Fibroblast of mammary gland (primary cell): ENCODE measurements at regions not wholly inside any gene's neighbourhood (a gene's known extent, or its start where the extent isn't known, plus 50 kb on each side); places are given as distances from the start of the nearest gene placed in this dataset.
A peak's percentile ranks its signal among the peaks of the same experiment; 100 is the strongest.
"Not testable (repeated sequence)": the region's sequence is repeated elsewhere in the genome, so short reads cannot be mapped to it uniquely, and the experiment has no call there.

Experiments used
- DNase-seq: peaks from one replicate; pipeline ENCODE4 v3.0.0-alpha.2; 2010; ENCODE audit warnings: low read depth
- H3K4me3 ChIP-seq: 2 replicates; pipeline ENCODE4 v1.5.1; 2011; ENCODE audit warnings: low read depth, mild to moderate bottlenecking, low read length, moderate library complexity; ENCODE audit not compliant: control insufficient read depth
- TF ChIP-seq, protein P1 (sequence below): conservative IDR thresholded peaks from 2 replicates; pipeline ENCODE4 v1.5.1; 2011; ENCODE audit warnings: low read depth, low read length, inconsistent platforms; ENCODE audit not compliant: control insufficient read depth, insufficient read depth

DNA sequence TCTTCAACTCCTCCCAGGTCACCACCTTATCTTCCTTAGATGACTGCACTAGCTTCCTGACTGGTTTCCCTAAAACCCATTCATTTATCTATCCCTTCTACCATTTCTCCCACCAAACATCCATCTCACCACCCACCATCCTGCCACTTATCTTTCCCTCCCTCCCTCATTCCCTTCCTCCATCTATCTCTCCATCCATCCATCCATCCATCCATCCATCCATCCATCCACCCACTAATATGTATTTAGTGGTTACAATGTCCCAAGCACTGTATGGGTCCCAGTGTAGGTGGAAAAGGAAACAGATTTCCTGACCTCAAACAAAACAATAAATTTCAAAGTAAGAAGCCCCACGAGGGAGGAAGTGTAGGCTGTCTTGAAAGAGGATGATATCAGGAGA lies 59.3 kb upstream of the APCDD1L start:
- no peak overlapping the region for H3K4me3 ChIP-seq
- DNase-seq: no peak
- TF ChIP-seq, protein P1, sequence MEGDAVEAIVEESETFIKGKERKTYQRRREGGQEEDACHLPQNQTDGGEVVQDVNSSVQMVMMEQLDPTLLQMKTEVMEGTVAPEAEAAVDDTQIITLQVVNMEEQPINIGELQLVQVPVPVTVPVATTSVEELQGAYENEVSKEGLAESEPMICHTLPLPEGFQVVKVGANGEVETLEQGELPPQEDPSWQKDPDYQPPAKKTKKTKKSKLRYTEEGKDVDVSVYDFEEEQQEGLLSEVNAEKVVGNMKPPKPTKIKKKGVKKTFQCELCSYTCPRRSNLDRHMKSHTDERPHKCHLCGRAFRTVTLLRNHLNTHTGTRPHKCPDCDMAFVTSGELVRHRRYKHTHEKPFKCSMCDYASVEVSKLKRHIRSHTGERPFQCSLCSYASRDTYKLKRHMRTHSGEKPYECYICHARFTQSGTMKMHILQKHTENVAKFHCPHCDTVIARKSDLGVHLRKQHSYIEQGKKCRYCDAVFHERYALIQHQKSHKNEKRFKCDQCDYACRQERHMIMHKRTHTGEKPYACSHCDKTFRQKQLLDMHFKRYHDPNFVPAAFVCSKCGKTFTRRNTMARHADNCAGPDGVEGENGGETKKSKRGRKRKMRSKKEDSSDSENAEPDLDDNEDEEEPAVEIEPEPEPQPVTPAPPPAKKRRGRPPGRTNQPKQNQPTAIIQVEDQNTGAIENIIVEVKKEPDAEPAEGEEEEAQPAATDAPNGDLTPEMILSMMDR: no peak

DNA sequence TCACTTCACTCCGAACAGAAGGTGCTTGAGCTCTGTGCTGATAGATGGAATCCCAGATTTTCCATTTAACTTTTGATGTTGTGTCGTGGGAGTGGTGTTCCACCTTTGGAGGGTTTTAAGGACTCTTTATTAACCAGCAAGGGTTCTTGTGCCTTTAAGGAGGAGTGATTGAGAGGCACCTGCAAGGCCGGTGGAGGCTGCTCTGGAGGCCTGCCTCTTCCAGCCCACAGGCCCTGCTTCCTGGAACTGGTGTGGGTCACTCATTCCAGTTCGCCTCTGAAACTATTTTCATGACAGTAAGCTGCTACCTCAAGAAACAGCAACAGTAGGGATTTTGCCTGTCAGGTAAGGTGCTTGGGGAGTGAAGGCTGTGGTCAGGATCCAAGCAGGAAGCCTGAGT lies 58.8 kb upstream of the APCDD1L start:
- DNase-seq: no peak
- no peak overlapping the region for H3K4me3 ChIP-seq
- TF ChIP-seq, protein P1: no peak

DNA sequence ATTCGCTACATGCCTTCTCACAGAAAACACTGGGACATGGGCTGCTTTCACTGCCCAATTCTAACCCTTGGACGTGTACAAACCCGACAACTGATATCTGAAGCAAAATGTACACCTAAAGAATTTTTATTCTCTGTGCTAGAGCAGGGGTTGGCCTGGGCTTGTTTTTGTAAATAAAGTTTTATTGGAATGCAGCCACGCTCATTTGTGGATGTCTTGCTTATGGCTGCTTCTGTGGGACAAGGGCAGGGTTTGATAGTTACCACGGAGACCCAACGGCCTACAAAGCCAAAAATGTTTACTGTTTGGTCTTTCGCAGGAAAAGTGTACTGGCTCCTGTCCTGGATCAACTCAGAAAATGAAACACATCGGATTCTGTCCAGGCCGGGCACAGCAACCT lies 58.1 kb upstream of the APCDD1L start:
- no peak overlapping the region for H3K4me3 ChIP-seq
- DNase-seq: no peak
- TF ChIP-seq, protein P1: no peak

DNA sequence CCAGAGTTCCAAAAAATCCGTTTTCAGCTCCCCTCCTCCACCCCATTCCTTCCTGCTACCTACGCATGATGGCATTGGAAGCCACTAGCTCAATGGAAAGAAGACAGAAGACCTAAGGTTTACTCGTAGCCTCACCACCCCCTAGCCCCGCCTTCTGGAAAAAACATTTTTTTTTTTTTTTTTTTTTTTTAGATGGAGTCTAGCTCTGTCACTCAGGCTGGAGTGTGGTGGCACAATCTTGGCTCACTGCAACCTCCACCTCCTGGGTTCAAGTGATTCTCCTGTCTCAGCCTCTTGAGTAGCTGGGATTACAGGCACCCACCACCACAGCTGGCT lies 57.2 kb upstream of the APCDD1L start:
- not testable (repeated sequence) for DNase-seq, H3K4me3 ChIP-seq

DNA sequence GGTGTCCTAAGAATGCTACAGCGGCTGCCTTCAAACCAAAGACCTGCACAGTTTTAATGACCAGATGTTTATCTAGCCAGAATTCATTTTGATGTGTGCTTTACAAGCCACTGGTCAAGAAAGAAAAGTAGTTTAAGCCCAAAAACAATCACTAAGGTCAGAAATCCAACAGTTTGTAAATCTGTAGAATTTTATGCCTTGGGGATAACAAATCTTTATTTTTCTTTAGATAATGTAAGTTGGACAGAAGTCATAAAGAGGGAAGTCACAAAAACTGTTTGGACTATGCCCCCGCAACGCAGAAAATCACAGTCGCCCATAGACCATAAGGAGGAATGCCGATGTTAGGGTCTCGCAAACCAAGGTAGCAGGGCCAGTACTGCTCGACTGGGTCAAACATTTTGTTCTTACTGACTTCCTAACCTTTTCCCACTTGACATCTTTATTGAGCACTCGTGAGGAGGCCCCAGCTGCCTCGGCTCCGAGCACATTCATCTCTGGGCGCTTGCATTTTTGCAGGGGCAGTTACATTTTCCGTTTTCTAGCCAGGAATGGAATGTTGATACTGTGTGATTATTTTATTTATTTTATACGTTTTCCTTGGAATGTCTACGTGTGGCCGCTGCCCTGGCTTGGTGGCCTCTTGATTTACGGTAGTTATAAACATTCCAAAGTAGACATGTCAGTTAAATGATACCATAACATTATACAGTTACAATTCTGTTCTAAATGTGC lies 56.7 kb upstream of the APCDD1L start:
- TF ChIP-seq, protein P1: no peak
- no peak for DNase-seq

DNA sequence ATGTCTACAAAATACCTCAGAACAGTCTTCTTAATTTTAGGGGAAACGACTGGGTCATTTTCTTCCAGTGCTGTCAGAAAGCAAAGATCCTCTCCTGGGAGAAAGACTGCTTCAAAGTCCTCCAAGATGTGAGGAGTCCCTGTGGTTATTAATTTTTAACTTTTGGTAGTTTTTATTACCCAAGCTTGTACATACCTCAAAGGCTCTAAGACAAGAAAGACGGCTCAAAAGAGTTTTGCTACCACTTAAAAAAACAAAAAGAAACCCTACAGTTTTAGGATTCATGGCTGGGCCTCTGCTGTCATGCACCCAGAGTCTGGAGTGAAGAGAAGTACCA lies 56.1 kb upstream of the APCDD1L start:
- no peak for DNase-seq
- TF ChIP-seq, protein P1: no peak
- no peak overlapping the region for H3K4me3 ChIP-seq

More for the DNA sequence above, 56.7 kb upstream of the APCDD1L start:
- H3K4me3 ChIP-seq: no peak overlapping the region

DNA sequence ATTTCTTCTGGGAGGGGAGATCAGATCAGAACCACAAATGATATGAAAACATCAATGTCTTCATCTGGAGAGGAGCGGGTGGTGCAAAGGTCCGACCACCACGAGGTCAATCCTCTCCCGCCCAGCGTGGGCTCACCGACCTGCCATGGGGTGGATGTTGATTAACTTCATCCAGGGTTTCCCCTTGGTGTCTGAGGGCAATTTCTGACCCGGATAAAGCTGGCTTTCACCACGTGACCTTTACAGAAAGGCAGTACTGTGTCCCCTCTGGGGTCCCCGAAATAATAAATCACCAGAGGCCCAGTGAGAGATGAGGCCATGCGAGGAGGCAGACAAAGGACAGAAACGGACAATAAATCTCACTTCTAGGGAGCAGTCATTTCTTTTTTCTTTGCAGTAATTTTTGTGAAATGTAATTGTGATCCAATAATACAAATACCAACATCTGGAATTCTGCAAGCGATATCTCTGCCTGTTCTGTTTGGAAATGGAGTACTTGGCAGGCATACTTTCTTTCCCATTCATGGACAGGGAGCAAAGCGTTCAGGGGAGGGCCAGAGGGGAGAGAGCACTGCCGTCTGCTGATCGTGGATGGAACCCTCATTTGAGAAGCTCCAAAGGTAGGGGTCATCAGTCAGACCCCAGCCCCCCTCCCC lies 55.1 kb upstream of the APCDD1L start:
- TF ChIP-seq, protein P1: no peak
- DNase-seq: peak; percentile 31
- H3K4me3 ChIP-seq: no peak overlapping the region
